ENCODE measurements at regions not wholly inside any gene's neighbourhood (a gene's known extent, or its start where the extent isn't known, plus 50 kb on each side); places are given as distances from the start of the nearest gene placed in this dataset.

DNA sequence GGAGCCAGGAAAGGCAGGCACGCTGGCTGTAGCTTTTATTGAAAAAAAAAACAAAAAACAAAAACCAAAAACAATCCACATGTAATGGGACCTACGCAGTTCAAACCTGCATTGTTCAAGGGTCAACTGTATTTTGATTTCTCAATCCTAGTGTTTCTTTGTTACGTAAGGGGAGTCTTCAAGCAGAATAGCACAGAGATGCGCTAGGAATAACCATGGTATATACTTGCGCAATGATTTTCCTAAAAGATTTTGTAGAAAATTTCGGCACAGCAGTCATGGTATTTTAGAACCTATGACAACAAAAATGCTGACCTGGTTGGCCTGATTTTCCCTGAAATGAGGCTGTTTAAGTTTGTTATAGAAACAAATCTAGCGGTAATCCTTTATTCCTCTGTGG lies 1110.5 kb upstream of the WWC1 start:
- WGBS (ENCODE audit: insufficient coverage, insufficient replicate concordance, low lambda C conversion rate, missing lambda C conversion rate): 46% methylated on average over 7 of the region's 7 CpGs
- no peak overlapping the region for H3K4me2 ChIP-seq (ENCODE audit: control insufficient read depth, insufficient read depth)
- ChIA-PET SMC1A (ENCODE audit: uncharacterized antibody, unreplicated experiment) (no interaction called here), POLR2A (no interaction called here), RAD21 (ENCODE audit: unreplicated experiment) (no interaction called here), CTCF (no interaction called here)
- in situ Hi-C loops (cut with MboI) (no loop called here), intact Hi-C loops (cut with micrococcal nuclease; ENCODE audit: unreplicated experiment) (no loop called here)
- TF ChIP-seq ZZZ3 (IDR thresholded peaks at IDR 0.05; ENCODE audit: control insufficient read depth, insufficient read length, low read depth): no peak
- TF ChIP-seq E2F4 (IDR thresholded peaks at IDR 0.05; ENCODE audit: low read depth, low read length): no peak
- no peak for TF ChIP-seq WRNIP1 (IDR thresholded peaks at IDR 0.05; ENCODE audit: borderline replicate concordance, low read depth, low read length)
- no peak for TF ChIP-seq PBX3 (IDR thresholded peaks at IDR 0.05; ENCODE audit: insufficient replicate concordance, low read depth, low read length)
- no peak for TF ChIP-seq TAF1 (IDR thresholded peaks at IDR 0.05; ENCODE audit: borderline replicate concordance, low read depth, low read length)
- TF ChIP-seq TBL1XR1 (IDR thresholded peaks at IDR 0.05; ENCODE audit: low read depth, low read length): no peak
- TF ChIP-seq SUPT20H (IDR thresholded peaks at IDR 0.05; ENCODE audit: borderline replicate concordance, control insufficient read depth, low read depth, low read length): no peak
- TF ChIP-seq SMAD5 (IDR thresholded peaks at IDR 0.05; ENCODE audit: low read depth): no peak
- H4K20me1 ChIP-seq (ENCODE audit: control insufficient read depth, insufficient read depth): no peaks in the 10 kb centered on the region
- DNase-seq (ENCODE audit: low read depth, low spot score): no peak
- BruUV-seq (replicated peaks): no TSS peak
- H3K27ac ChIP-seq (ENCODE audit: control insufficient read depth, insufficient read depth): no peak overlapping the region
- no peak overlapping the region for H3K9ac ChIP-seq (ENCODE audit: control insufficient read depth, insufficient read depth, low read length)
- no peak overlapping the region for H2AFZ ChIP-seq (ENCODE audit: control insufficient read depth, low read depth, low read length)
- no peaks in the 10 kb centered on the region for H3K9me3 ChIP-seq (replicated peaks; ENCODE audit: control insufficient read depth, insufficient read depth, low read length)
- no peak for ATAC-seq
- H3K36me3 ChIP-seq (ENCODE audit: control insufficient read depth in 2 of 2, insufficient read depth in 2 of 2, low read length in 1 of 2): no peaks in the 10 kb centered on the region
- no peak overlapping the region for H3K4me3 ChIP-seq
- no peaks in the 10 kb centered on the region for H3K27me3 ChIP-seq (replicated peaks in 1 of 2; ENCODE audit: control insufficient read depth in 2 of 2, insufficient read depth in 2 of 2, low read length in 1 of 2)
- no peak for FAIRE-seq
- H3K79me2 ChIP-seq (ENCODE audit: control insufficient read depth, insufficient read depth, low read length): no peaks in the 10 kb centered on the region
- no peaks in the 10 kb centered on the region for H3K4me1 ChIP-seq (ENCODE audit: control insufficient read depth, insufficient read depth, low read length)

Measured in GM12878 (cell line).